Testis (tissue), 2 donors: ENCODE measurements at regions not wholly inside any gene's neighbourhood (a gene's known extent, or its start where the extent isn't known, plus 50 kb on each side); places are given as distances from the start of the nearest gene placed in this dataset.

Experiments
- POLR2A ChIP-seq: fragments of 450-650 bp; IDR thresholded peaks from one replicate; pipeline ENCODE4 v1.6.1; 2017; ENCODE audit warnings: antibody characterized with exemption, mild to moderate bottlenecking, moderate library complexity
- TF ChIP-seq, protein P1 (sequence below), 3 experiments: fragments of 450-650 bp in 2 of 3; fragments of 200-600 bp in 1 of 3; sonication (generic) in 1 of 3; IDR thresholded peaks; one replicate each; pipeline ENCODE4 v1.5.1; 2016 to 2019; ENCODE audit warnings: antibody characterized with exemption in 3 of 3, mild to moderate bottlenecking in 2 of 3, moderate library complexity in 1 of 3

DNA sequence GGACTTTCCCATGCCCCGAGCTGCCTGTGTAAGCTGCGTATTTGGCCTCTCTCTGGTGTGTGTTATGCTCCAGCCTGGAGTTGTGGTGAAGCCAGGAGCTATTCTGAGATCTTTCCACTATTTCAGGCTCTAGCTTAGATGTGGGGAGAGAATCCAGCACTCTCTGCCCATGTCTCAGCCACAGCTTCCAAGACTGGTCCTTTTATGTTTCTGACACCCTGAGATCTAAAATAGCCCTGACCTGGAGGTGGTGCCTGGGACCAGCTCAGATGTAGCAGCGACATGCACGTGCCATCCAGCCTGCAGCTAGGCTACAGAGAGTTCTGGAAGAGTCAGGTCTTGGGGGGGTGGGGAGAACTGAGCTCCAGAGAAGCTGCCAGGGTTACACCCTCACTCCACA, 76.5 kb downstream of the TENT5C start:
- TF ChIP-seq, protein P1, sequence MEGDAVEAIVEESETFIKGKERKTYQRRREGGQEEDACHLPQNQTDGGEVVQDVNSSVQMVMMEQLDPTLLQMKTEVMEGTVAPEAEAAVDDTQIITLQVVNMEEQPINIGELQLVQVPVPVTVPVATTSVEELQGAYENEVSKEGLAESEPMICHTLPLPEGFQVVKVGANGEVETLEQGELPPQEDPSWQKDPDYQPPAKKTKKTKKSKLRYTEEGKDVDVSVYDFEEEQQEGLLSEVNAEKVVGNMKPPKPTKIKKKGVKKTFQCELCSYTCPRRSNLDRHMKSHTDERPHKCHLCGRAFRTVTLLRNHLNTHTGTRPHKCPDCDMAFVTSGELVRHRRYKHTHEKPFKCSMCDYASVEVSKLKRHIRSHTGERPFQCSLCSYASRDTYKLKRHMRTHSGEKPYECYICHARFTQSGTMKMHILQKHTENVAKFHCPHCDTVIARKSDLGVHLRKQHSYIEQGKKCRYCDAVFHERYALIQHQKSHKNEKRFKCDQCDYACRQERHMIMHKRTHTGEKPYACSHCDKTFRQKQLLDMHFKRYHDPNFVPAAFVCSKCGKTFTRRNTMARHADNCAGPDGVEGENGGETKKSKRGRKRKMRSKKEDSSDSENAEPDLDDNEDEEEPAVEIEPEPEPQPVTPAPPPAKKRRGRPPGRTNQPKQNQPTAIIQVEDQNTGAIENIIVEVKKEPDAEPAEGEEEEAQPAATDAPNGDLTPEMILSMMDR (IDR thresholded peaks at IDR 0.05) = no peak
- no peak for TF ChIP-seq POLR2A
